LNCaP clone FGC (cell line): ENCODE measurements at regions not wholly inside any gene's neighbourhood (a gene's known extent, or its start where the extent isn't known, plus 50 kb on each side); places are given as distances from the start of the nearest gene placed in this dataset.

Experiments
- DNase-seq: peaks from one replicate; pipeline ENCODE4 v3.0.0-alpha.2; 2011; ENCODE audit warnings: low read depth
- H3K4me3 ChIP-seq: 2 replicates; pipeline ENCODE4 v1.5.1; 2011; ENCODE audit warnings: mild to moderate bottlenecking, low read depth, low read length, control low read depth
- TF ChIP-seq, protein P1 (sequence below): IDR thresholded peaks from 2 replicates; pipeline ENCODE4 v1.5.1; 2012; ENCODE audit warnings: mild to moderate bottlenecking; ENCODE audit not compliant: control insufficient read depth, insufficient read depth; ENCODE audit errors: extremely low read depth

DNA sequence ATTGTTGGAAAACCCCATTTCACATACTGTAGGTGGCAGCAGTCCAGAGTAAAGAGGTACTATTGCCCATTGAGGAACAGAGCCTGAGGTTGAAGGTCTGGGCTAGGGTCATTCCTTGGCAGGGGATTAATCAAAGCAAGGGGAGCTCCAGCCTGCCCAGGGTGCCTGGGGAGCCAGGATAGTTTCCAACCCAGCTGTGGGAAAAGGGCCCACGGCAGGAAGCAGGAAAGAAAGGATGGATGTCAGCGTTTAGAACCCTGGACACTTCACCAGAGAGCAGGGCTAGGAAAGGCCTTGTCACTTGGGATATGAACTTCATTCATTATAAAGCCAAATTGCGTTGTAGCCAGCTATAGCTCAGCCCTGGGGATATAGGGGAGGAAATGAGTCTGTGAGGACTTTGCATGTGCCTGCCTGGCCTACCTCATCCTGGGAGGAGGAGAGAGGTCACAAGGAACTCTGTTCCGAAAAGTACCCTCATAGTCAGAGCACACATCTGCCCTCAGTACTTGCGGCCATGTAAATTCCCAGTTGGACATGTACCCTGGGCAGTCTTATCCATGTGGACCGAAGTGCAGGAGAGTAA, 140.2 kb upstream of the COPS8 start:
- no peak for DNase-seq
- no peak overlapping the region for H3K4me3 ChIP-seq
- TF ChIP-seq, protein P1, sequence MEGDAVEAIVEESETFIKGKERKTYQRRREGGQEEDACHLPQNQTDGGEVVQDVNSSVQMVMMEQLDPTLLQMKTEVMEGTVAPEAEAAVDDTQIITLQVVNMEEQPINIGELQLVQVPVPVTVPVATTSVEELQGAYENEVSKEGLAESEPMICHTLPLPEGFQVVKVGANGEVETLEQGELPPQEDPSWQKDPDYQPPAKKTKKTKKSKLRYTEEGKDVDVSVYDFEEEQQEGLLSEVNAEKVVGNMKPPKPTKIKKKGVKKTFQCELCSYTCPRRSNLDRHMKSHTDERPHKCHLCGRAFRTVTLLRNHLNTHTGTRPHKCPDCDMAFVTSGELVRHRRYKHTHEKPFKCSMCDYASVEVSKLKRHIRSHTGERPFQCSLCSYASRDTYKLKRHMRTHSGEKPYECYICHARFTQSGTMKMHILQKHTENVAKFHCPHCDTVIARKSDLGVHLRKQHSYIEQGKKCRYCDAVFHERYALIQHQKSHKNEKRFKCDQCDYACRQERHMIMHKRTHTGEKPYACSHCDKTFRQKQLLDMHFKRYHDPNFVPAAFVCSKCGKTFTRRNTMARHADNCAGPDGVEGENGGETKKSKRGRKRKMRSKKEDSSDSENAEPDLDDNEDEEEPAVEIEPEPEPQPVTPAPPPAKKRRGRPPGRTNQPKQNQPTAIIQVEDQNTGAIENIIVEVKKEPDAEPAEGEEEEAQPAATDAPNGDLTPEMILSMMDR, result no peak

DNA sequence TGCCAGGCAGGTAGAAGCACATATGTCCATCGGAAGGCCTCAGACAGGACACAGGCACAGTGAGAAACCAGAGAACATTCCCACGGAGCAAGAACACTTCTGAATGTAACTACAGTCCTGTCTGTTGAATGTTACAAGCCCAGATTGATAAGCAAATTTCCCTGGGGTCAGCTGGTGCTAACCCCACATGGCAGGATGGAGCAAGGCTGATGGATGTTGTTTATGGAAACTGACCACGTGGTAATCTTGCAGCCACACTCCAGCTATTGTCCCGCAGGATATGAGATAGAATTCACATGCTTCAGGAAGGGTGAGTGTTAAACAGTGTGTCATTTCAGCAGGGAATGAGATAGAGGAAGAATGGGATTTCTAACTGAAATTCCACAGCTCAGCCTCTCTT, 138.8 kb upstream of the COPS8 start:
- no peak for DNase-seq
- H3K4me3 ChIP-seq, result no peak overlapping the region
- TF ChIP-seq, protein P1, result no peak

DNA sequence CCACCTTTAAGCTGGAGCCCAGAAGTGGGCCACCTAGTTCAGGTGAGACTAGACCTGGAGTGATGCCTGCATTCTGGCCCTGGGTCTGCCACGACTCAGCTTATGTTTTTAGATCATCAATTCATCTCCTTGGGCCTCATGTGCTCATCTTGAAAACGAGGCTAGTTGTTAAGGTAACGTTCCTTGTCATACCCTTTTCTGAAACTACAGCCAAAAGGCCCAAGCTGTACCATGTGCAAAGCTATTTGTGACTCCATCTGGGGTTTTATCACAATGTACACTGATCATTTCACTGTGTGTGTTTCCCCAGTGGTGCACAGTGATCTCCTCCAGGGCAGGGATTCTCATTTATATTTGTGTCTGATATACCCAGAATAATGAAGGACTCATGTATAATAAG, 138.4 kb upstream of the COPS8 start:
- DNase-seq, result no peak
- TF ChIP-seq, protein P1, result no peak
- no peak overlapping the region for H3K4me3 ChIP-seq

DNA sequence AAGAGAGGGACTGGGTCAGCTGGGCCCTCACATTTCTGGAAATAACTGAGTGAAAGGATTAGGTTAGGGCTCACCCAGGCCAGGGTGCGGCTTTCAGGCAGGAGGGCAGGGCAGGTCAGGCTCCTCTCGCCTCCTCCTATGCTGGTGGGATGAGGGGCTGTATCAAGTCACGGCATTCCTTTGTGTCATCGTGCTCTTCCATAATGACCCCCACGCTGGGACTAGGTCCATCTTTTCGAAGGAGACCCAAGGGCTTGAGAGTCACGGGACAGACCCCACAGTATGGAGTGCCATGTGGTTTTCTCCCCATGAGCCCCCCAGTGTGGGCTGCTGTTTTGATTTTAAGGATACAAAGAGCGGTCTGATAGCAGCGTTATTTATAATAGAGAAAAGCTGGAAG, 137.8 kb upstream of the COPS8 start:
- TF ChIP-seq, protein P1, result no peak
- no peak for DNase-seq
- H3K4me3 ChIP-seq, result no peak overlapping the region

DNA sequence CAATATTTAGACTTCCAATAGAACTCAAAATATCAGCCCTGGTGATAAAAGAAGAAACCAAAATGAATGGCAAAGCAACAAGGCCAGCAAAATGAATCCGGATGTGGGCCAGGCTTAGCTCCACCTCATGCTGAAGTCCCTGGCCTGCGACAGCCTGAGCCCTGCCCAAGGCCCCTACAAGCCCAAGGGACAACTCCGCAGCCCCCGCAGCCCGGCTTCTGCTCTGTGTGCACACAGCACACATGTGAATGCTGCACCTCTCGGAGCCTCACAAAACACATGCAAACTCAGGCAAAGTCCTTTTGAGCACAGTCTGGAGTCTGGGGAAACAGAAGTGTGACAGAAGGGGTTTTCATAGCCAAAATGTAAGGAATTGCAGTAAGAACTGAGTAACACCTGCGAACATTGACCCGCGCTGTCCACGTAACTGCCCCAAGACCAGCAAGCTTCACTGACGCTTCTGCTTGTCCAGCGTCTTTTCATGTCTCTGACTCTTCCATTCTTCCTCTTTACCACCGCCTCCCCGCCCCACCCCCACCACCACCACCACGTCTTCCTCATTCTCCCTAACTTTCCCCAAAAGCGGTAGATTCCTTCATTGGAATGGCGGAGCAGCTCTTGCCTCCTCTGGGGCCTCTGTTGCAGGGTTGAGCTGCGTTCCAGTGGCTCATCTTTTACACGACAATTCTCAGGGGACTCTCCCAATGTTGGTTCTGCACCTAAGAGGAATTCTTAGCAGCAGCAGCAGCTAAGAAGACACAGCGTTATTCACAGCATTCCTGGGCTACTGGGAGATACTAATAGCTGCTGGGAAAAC, 136.4 kb upstream of the COPS8 start:
- no peak for DNase-seq
- TF ChIP-seq, protein P1, result no peak
- no peak overlapping the region for H3K4me3 ChIP-seq

DNA sequence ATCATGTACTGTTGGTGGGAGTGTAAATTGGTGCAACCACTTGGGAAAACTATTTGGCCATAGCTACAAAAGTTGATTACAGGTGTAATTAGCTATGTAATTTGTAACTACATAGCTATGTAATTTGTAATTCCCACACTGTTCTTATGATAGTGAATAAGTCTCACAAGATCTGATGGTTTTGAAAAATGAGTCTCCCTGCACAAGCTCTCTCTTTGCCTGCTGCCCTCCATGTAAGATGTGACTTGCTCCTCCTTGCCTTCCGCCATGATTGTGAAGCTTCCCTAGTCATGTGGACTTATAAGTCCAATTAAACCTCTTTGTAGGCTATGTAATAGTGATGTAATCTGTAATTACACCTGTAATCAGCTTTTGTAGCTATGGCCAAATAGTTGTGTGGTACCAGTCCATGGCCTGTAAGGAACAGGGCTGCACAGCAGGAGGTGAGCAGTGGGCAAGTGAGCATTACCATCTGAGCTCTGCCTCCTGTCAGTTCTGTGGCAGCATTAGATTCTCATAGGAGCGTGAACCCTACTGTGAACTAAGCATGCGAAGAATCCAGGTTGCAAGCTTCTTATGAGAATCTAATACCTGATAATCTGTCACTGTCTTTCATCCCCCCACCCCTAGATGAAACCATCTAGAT, 133.7 kb upstream of the COPS8 start:
- TF ChIP-seq, protein P1, result no peak
- DNase-seq, result no peak
- no peak overlapping the region for H3K4me3 ChIP-seq
